GM12891 (cell line): ENCODE measurements at regions not wholly inside any gene's neighbourhood (a gene's known extent, or its start where the extent isn't known, plus 50 kb on each side); places are given as distances from the start of the nearest gene placed in this dataset.

Source experiments
- POLR2A ChIP-seq: IDR thresholded peaks from 2 replicates; pipeline ENCODE4 v1.6.1; 2011; ENCODE audit warnings: low read depth, low read length, control low read depth
- POLR2AphosphoS5 ChIP-seq: IDR thresholded peaks from 2 replicates; pipeline ENCODE4 v1.6.1; 2011; ENCODE audit warnings: low read depth, low read length, control low read depth

- no peak for TF ChIP-seq POLR2AphosphoS5
- no peak for TF ChIP-seq POLR2A
Observed at GRCh38 chr12:3432176-3432742, 58.7 kb upstream of the PRMT8 start.
